ENCODE measurements at regions not wholly inside any gene's neighbourhood (a gene's known extent, or its start where the extent isn't known, plus 50 kb on each side); places are given as distances from the start of the nearest gene placed in this dataset.

GRCh38 chr11:91374794-91375193 lies 849.8 kb upstream of the FAT3 start:
- no peaks in the 10 kb centered on the region for H3K27me3 Mint-ChIP-seq (ENCODE audit: unreplicated experiment)
- H3K9me3 Mint-ChIP-seq (ENCODE audit: unreplicated experiment) = no peaks in the 10 kb centered on the region
- DNase-seq (ENCODE audit: low spot score) = no peak
- no peak for TF ChIP-seq CTCF (IDR thresholded peaks at IDR 0.05; ENCODE audit: unreplicated experiment)
- H3K4me3 Mint-ChIP-seq (ENCODE audit: unreplicated experiment) = no peak overlapping the region
- H3K27ac Mint-ChIP-seq (ENCODE audit: unreplicated experiment) = no peak overlapping the region
- H3K4me1 Mint-ChIP-seq (ENCODE audit: unreplicated experiment) = no peaks in the 10 kb centered on the region
- no peaks in the 10 kb centered on the region for H3K36me3 Mint-ChIP-seq (ENCODE audit: low read depth, unreplicated experiment)

GRCh38 chr11:91373497-91373896 lies 851.1 kb upstream of the FAT3 start:
- no peak for TF ChIP-seq CTCF (IDR thresholded peaks at IDR 0.05; ENCODE audit: unreplicated experiment)
- DNase-seq (ENCODE audit: low spot score) = no peak
- Mint-ChIP-seq H3K4me3 (ENCODE audit: unreplicated experiment) (no peak overlapping the region), H3K4me1 (ENCODE audit: unreplicated experiment) (no peaks in the 10 kb centered on the region), H3K27ac (ENCODE audit: unreplicated experiment) (no peak overlapping the region), H3K9me3 (ENCODE audit: unreplicated experiment) (no peaks in the 10 kb centered on the region), H3K36me3 (ENCODE audit: low read depth, unreplicated experiment) (no peaks in the 10 kb centered on the region), H3K27me3 (ENCODE audit: unreplicated experiment) (no peaks in the 10 kb centered on the region)

GRCh38 chr11:91366816-91367215 lies 857.8 kb upstream of the FAT3 start:
- Mint-ChIP-seq H3K27ac (ENCODE audit: unreplicated experiment) (no peak overlapping the region), H3K4me1 (ENCODE audit: unreplicated experiment) (no peaks in the 10 kb centered on the region), H3K9me3 (ENCODE audit: unreplicated experiment) (no peaks in the 10 kb centered on the region), H3K4me3 (ENCODE audit: unreplicated experiment) (no peak overlapping the region), H3K27me3 (ENCODE audit: unreplicated experiment) (no peaks in the 10 kb centered on the region), H3K36me3 (ENCODE audit: low read depth, unreplicated experiment) (no peaks in the 10 kb centered on the region)
- TF ChIP-seq CTCF (IDR thresholded peaks at IDR 0.05; ENCODE audit: unreplicated experiment) = no peak
- no peak for DNase-seq (ENCODE audit: low spot score)

- Mint-ChIP-seq H3K36me3 (ENCODE audit: low read depth, unreplicated experiment) (no peaks in the 10 kb centered on the region), H3K27ac (ENCODE audit: unreplicated experiment) (no peak overlapping the region)
- no peak for DNase-seq (ENCODE audit: low spot score)
These were observed 858.5 kb upstream of the FAT3 start for GRCh38 chr11:91365986-91366585.

More at GRCh38 chr11:91365986-91366585, 858.5 kb upstream of the FAT3 start:
- no peaks in the 10 kb centered on the region for H3K9me3 Mint-ChIP-seq (ENCODE audit: unreplicated experiment)
- no peak for TF ChIP-seq CTCF (IDR thresholded peaks at IDR 0.05; ENCODE audit: unreplicated experiment)
- H3K4me1 Mint-ChIP-seq (ENCODE audit: unreplicated experiment) = no peaks in the 10 kb centered on the region
- no peaks in the 10 kb centered on the region for H3K27me3 Mint-ChIP-seq (ENCODE audit: unreplicated experiment)
- H3K4me3 Mint-ChIP-seq (ENCODE audit: unreplicated experiment) = no peak overlapping the region
